ENCODE measurements at regions not wholly inside any gene's neighbourhood (a gene's known extent, or its start where the extent isn't known, plus 50 kb on each side); places are given as distances from the start of the nearest gene placed in this dataset.

- H3K4me1 ChIP-seq (ENCODE audit: control insufficient read depth in 1 of 2, insufficient read depth in 1 of 2, low read depth in 1 of 2, low read length in 1 of 2): no peaks in the 10 kb centered on the region
Measured at GRCh38 chr2:173419506-173419905, 64.8 kb downstream of the CDCA7 start.

GRCh38 chr2:173424886-173425285 lies 70.2 kb downstream of the CDCA7 start:
- Histone ChIP-seq H3K4me1 (ENCODE audit: control insufficient read depth in 1 of 2, insufficient read depth in 1 of 2, low read depth in 1 of 2, low read length in 1 of 2) (no peaks in the 10 kb centered on the region), H3K9me3 (no peaks in the 10 kb centered on the region), H3K27me3 (peaks cover 37% of the 10 kb centered on the region), H3K36me3 (no peaks in the 10 kb centered on the region), H3K27ac (no peak overlapping the region), H3K4me3 (ENCODE audit: low read depth in 1 of 2, low read length in 1 of 2) (no peak overlapping the region)
- TF ChIP-seq CTCF (IDR thresholded peaks at IDR 0.05): no peak

More at GRCh38 chr2:173419506-173419905, 64.8 kb downstream of the CDCA7 start:
- no peaks in the 10 kb centered on the region for H3K36me3 ChIP-seq
- peaks cover 49% of the 10 kb centered on the region for H3K27me3 ChIP-seq
- no peak overlapping the region for H3K4me3 ChIP-seq (ENCODE audit: low read depth in 1 of 2, low read length in 1 of 2)
- no peak for TF ChIP-seq CTCF (IDR thresholded peaks at IDR 0.05)
- H3K27ac ChIP-seq: no peak overlapping the region
- no peaks in the 10 kb centered on the region for H3K9me3 ChIP-seq

- Histone ChIP-seq H3K27ac (no peak overlapping the region), H3K4me3 (ENCODE audit: low read depth in 1 of 2, low read length in 1 of 2) (no peak overlapping the region), H3K36me3 (no peaks in the 10 kb centered on the region), H3K27me3 (peaks cover 27% of the 10 kb centered on the region), H3K9me3 (no peaks in the 10 kb centered on the region), H3K4me1 (ENCODE audit: control insufficient read depth in 1 of 2, insufficient read depth in 1 of 2, low read depth in 1 of 2, low read length in 1 of 2) (no peaks in the 10 kb centered on the region)
- TF ChIP-seq CTCF (IDR thresholded peaks at IDR 0.05): no peak
Measured at GRCh38 chr2:173427887-173428668, 73.4 kb downstream of the CDCA7 start.

- H3K27me3 ChIP-seq: peaks cover 20% of the 10 kb centered on the region
- no peaks in the 10 kb centered on the region for H3K9me3 ChIP-seq
- no peak overlapping the region for H3K4me3 ChIP-seq (ENCODE audit: low read depth in 1 of 2, low read length in 1 of 2)
- H3K27ac ChIP-seq: no peak overlapping the region
- no peaks in the 10 kb centered on the region for H3K4me1 ChIP-seq (ENCODE audit: control insufficient read depth in 1 of 2, insufficient read depth in 1 of 2, low read depth in 1 of 2, low read length in 1 of 2)
- H3K36me3 ChIP-seq: no peaks in the 10 kb centered on the region
- no peak for TF ChIP-seq CTCF (IDR thresholded peaks at IDR 0.05)
Measured at GRCh38 chr2:173431191-173431590, 76.5 kb downstream of the CDCA7 start.

- no peak overlapping the region for H3K27ac ChIP-seq
- H3K36me3 ChIP-seq: no peaks in the 10 kb centered on the region
- peaks cover 20% of the 10 kb centered on the region for H3K27me3 ChIP-seq
- no peak for TF ChIP-seq CTCF (IDR thresholded peaks at IDR 0.05)
- no peak overlapping the region for H3K4me3 ChIP-seq (ENCODE audit: low read depth in 1 of 2, low read length in 1 of 2)
- no peaks in the 10 kb centered on the region for H3K9me3 ChIP-seq
- no peaks in the 10 kb centered on the region for H3K4me1 ChIP-seq (ENCODE audit: control insufficient read depth in 1 of 2, insufficient read depth in 1 of 2, low read depth in 1 of 2, low read length in 1 of 2)
Measured at GRCh38 chr2:173432049-173432754, 77.5 kb downstream of the CDCA7 start.
